ENCODE measurements at regions not wholly inside any gene's neighbourhood (a gene's known extent, or its start where the extent isn't known, plus 50 kb on each side); places are given as distances from the start of the nearest gene placed in this dataset.
A peak's percentile ranks its signal among the peaks of the same experiment; 100 is the strongest.

DNA sequence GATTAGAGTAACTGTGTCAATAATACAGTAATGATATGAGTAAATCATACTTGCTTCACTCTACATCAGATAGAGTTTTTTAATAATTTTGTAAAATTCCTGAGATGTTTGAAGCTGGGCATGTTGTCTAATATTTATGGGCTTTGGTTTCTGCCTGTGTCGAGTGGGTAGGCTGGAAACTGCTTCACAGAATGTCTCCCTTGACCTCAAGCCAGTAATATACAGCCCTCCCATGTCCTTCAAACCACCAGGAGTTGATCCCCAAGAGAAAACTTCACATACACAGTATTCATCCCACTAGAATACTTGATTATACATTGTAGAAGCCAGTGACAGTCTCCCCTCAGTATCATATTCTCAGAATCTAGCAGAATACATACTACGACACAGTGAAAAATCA, 284.8 kb upstream of the TENM3 start:
- Mint-ChIP-seq H3K36me3 (ENCODE audit: insufficient read depth, unreplicated experiment) (no peaks in the 10 kb centered on the region), H3K4me3 (ENCODE audit: unreplicated experiment) (no peak overlapping the region), H3K27me3 (ENCODE audit: insufficient read depth, unreplicated experiment) (no peaks in the 10 kb centered on the region), H3K9me3 (ENCODE audit: unreplicated experiment) (no peaks in the 10 kb centered on the region), H3K27ac (ENCODE audit: low read depth, unreplicated experiment) (no peak overlapping the region), H3K4me1 (ENCODE audit: insufficient read depth, unreplicated experiment) (peaks cover 14% of the 10 kb centered on the region)
- intact Hi-C loops (cut with micrococcal nuclease) = loop anchor here (10.0 kb wide), 1 partner anchor 496 kb away; no protein-coding TSS in a partner anchor
- TF ChIP-seq, protein P1, sequence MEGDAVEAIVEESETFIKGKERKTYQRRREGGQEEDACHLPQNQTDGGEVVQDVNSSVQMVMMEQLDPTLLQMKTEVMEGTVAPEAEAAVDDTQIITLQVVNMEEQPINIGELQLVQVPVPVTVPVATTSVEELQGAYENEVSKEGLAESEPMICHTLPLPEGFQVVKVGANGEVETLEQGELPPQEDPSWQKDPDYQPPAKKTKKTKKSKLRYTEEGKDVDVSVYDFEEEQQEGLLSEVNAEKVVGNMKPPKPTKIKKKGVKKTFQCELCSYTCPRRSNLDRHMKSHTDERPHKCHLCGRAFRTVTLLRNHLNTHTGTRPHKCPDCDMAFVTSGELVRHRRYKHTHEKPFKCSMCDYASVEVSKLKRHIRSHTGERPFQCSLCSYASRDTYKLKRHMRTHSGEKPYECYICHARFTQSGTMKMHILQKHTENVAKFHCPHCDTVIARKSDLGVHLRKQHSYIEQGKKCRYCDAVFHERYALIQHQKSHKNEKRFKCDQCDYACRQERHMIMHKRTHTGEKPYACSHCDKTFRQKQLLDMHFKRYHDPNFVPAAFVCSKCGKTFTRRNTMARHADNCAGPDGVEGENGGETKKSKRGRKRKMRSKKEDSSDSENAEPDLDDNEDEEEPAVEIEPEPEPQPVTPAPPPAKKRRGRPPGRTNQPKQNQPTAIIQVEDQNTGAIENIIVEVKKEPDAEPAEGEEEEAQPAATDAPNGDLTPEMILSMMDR (IDR thresholded peaks at IDR 0.05; ENCODE audit: unreplicated experiment) = no peak
- ChIA-PET CTCF (interaction anchor here (0.6 kb wide), 1 partner anchor 378 kb away, joined by 3 read pairs; no protein-coding TSS in a partner anchor), POLR2A (interaction anchor here (1.6 to 1.7 kb wide), 2 partner anchors 8 to 13 kb away, joined by 4 to 8 read pairs; no protein-coding TSS in a partner anchor)
- BruUV-seq (replicated peaks) = no TSS peak
- DNase-seq (ENCODE audit: unreplicated experiment) = no peak

- no TSS peak for BruUV-seq (replicated peaks)
- Mint-ChIP-seq H3K4me3 (ENCODE audit: unreplicated experiment) (peak overlapping the region; percentile 2), H3K27me3 (ENCODE audit: insufficient read depth, unreplicated experiment) (no peaks in the 10 kb centered on the region), H3K36me3 (ENCODE audit: insufficient read depth, unreplicated experiment) (no peaks in the 10 kb centered on the region), H3K4me1 (ENCODE audit: insufficient read depth, unreplicated experiment) (peaks cover 14% of the 10 kb centered on the region), H3K9me3 (ENCODE audit: unreplicated experiment) (no peaks in the 10 kb centered on the region), H3K27ac (ENCODE audit: low read depth, unreplicated experiment) (peak overlapping the region; percentile 78)
- peak; percentile 69 for DNase-seq (ENCODE audit: unreplicated experiment)
- ChIA-PET CTCF (no interaction called here), POLR2A (no interaction called here)
- intact Hi-C loops (cut with micrococcal nuclease) = loop anchor here (10.0 kb wide), 1 partner anchor 496 kb away; no protein-coding TSS in a partner anchor
- TF ChIP-seq, protein P1 (IDR thresholded peaks at IDR 0.05; ENCODE audit: unreplicated experiment) = no peak
Observed at GRCh38 chr4:181959121-181959520, 284.1 kb upstream of the TENM3 start.

DNA sequence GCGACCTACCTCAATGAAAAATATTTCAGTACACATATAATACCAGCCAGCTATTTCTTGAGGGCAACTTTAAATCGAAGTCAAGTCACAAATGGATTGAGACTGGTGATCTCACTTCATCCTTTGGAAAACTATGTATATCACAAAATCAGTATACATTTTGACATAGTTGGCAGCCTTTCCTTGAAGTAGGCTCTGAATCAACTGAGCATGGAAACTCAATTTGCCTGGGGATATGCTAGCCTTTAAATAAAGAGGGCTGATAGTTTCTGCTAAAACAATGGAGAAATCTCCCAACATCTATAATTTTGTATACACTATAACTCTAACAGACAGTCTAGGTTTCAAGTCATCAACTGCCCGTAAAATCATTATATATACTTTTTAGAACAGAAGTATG, 282.8 kb upstream of the TENM3 start:
- intact Hi-C loops (cut with micrococcal nuclease) = no loop called here
- no peak for DNase-seq (ENCODE audit: unreplicated experiment)
- no peaks in the 10 kb centered on the region for H3K9me3 Mint-ChIP-seq (ENCODE audit: unreplicated experiment)
- H3K27ac Mint-ChIP-seq (ENCODE audit: low read depth, unreplicated experiment) = no peak overlapping the region
- H3K4me3 Mint-ChIP-seq (ENCODE audit: unreplicated experiment) = no peak overlapping the region
- no peaks in the 10 kb centered on the region for H3K27me3 Mint-ChIP-seq (ENCODE audit: insufficient read depth, unreplicated experiment)
- TF ChIP-seq, protein P1 (IDR thresholded peaks at IDR 0.05; ENCODE audit: unreplicated experiment) = no peak
- H3K4me1 Mint-ChIP-seq (ENCODE audit: insufficient read depth, unreplicated experiment) = peaks cover 14% of the 10 kb centered on the region
- ChIA-PET CTCF (interaction anchor here (0.6 to 0.7 kb wide), 2 partner anchors 13 to 360 kb away, joined by 3 read pairs; no protein-coding TSS in a partner anchor), POLR2A (no interaction called here)
- BruUV-seq (replicated peaks) = no TSS peak
- H3K36me3 Mint-ChIP-seq (ENCODE audit: insufficient read depth, unreplicated experiment) = no peaks in the 10 kb centered on the region

- intact Hi-C loops (cut with micrococcal nuclease) = no loop called here
- H3K27ac Mint-ChIP-seq (ENCODE audit: low read depth, unreplicated experiment) = no peak overlapping the region
- CTCF ChIA-PET = no interaction called here
- no peak overlapping the region for H3K4me3 Mint-ChIP-seq (ENCODE audit: unreplicated experiment)
- BruUV-seq (replicated peaks) = no TSS peak
- no peaks in the 10 kb centered on the region for H3K27me3 Mint-ChIP-seq (ENCODE audit: insufficient read depth, unreplicated experiment)
- POLR2A ChIA-PET = no interaction called here
- no peak for DNase-seq (ENCODE audit: unreplicated experiment)
- H3K36me3 Mint-ChIP-seq (ENCODE audit: insufficient read depth, unreplicated experiment) = no peaks in the 10 kb centered on the region
- TF ChIP-seq, protein P1 (IDR thresholded peaks at IDR 0.05; ENCODE audit: unreplicated experiment) = no peak
- no peaks in the 10 kb centered on the region for H3K9me3 Mint-ChIP-seq (ENCODE audit: unreplicated experiment)
- H3K4me1 Mint-ChIP-seq (ENCODE audit: insufficient read depth, unreplicated experiment) = peaks cover 26% of the 10 kb centered on the region
Observed at GRCh38 chr4:181962321-181962720, 280.9 kb upstream of the TENM3 start.
